A673 (cell line): ENCODE measurements at regions not wholly inside any gene's neighbourhood (a gene's known extent, or its start where the extent isn't known, plus 50 kb on each side); places are given as distances from the start of the nearest gene placed in this dataset.

Experiments
- BruUV-seq: library from RNA; stranded (reverse); fragments of 400-500 nt; replicated peaks from 2 replicates; lab custom pipeline; 2021; lab: Mats Ljungman, UMichigan
- CTCF ChIA-PET: fragments of 300-600 bp; sonication (Branson Sonifier 250); formaldehyde crosslinking; loops from one replicate; lab custom pipeline; 2022; ENCODE audit warnings: antibody characterized with exemption; lab: Charles Lee
- POLR2A ChIA-PET: fragments of 300-600 bp; sonication (Branson Sonifier 250); formaldehyde crosslinking; loops from one replicate; lab custom pipeline; 2022; ENCODE audit warnings: antibody characterized with exemption; ENCODE audit not compliant: low non-redundant PET; lab: Charles Lee
- DNase-seq: peaks from one replicate; pipeline ENCODE4 v3.0.0-alpha.2; 2015; ENCODE audit warnings: low spot score
- H3K27ac ChIP-seq: fragments of 200-600 bp; sonication (generic); 2 replicates; pipeline ENCODE4 v1.5.1; 2016; ENCODE audit warnings: mixed run types, low read depth, mild to moderate bottlenecking, mixed read lengths, antibody characterized with exemption, low read length; ENCODE audit not compliant: poor library complexity, severe bottlenecking
- H3K27me3 ChIP-seq: fragments of 200-600 bp; sonication (generic); replicated peaks from 2 replicates; pipeline ENCODE4 v1.6.1; 2017; ENCODE audit warnings: mixed run types, low read depth, mild to moderate bottlenecking, mixed read lengths, antibody characterized with exemption, low read length; ENCODE audit not compliant: insufficient read depth, poor library complexity
- H3K36me3 ChIP-seq: fragments of 200-600 bp; sonication (generic); 2 replicates; pipeline ENCODE4 v1.6.1; 2016; ENCODE audit warnings: mixed run types, mild to moderate bottlenecking, mixed read lengths, antibody characterized with exemption, low read length; ENCODE audit not compliant: insufficient read depth, poor library complexity, severe bottlenecking
- H3K4me1 ChIP-seq: fragments of 200-600 bp; sonication (generic); 2 replicates; pipeline ENCODE4 v1.6.1; 2017; ENCODE audit warnings: mixed run types, mild to moderate bottlenecking, mixed read lengths, antibody characterized with exemption, low read length; ENCODE audit not compliant: insufficient read depth, poor library complexity, severe bottlenecking
- H3K4me3 ChIP-seq: fragments of 200-600 bp; sonication (generic); 2 replicates; pipeline ENCODE4 v1.5.1; 2016; ENCODE audit warnings: low read depth, mixed run types, mild to moderate bottlenecking, mixed read lengths, low read length; ENCODE audit not compliant: poor library complexity, severe bottlenecking
- H3K9me3 ChIP-seq: fragments of 200-600 bp; sonication (generic); 2 replicates; pipeline ENCODE4 v1.6.1; 2016; ENCODE audit warnings: mixed run types, low read depth, mild to moderate bottlenecking, mixed read lengths, antibody characterized with exemption, low read length; ENCODE audit not compliant: poor library complexity, severe bottlenecking
- EZH2 ChIP-seq: fragments of 200-600 bp; sonication (generic); IDR thresholded peaks from 2 replicates; pipeline ENCODE4 v1.6.1; 2017; ENCODE audit warnings: borderline replicate concordance, low read depth, mild to moderate bottlenecking, mixed read lengths, antibody characterized with exemption, low read length; ENCODE audit not compliant: poor library complexity, severe bottlenecking
- intact Hi-C: fragments of 100-400 bp; cut with micrococcal nuclease; formaldehyde crosslinking; loops from one replicate; pipeline ENCODE4 v1.10.0; 2022; ENCODE audit not compliant: unreplicated experiment
- TF ChIP-seq, protein P1 (sequence below): fragments of 300-800, 200-600 bp; sonication (generic); conservative IDR thresholded peaks from 2 replicates; pipeline ENCODE4 v1.5.1; 2017; ENCODE audit warnings: low read depth, mild to moderate bottlenecking, antibody characterized with exemption, low read length, moderate library complexity, mixed read lengths

DNA sequence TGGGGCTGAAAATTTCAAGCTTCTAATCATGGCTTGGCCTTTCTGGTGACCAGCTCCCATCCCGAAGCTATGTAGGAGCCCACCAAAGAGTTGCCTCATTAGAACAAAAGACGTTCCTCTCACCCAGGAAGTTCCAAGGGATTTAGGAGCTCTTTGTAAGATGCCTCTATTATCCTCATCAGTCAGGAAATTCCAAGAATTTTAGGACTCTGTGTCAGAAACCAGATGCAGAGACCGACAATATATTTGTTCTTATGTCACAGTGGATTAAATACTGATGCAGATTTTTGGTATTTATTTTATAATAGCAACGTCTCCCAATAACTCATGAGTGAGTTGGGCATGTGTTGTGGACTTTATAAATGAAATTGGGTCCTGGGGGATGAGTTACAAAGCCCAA, 91.8 kb upstream of the SKOR2 start:
- ChIA-PET CTCF (no interaction called here), POLR2A (no interaction called here)
- Histone ChIP-seq H3K4me3 (no peak overlapping the region), H3K9me3 (no peaks in the 10 kb centered on the region), H3K27ac (no peak overlapping the region), H3K36me3 (no peaks in the 10 kb centered on the region), H3K27me3 (peaks cover 21% of the 10 kb centered on the region), H3K4me1 (no peaks in the 10 kb centered on the region)
- no TSS peak for BruUV-seq
- TF ChIP-seq, protein P1, sequence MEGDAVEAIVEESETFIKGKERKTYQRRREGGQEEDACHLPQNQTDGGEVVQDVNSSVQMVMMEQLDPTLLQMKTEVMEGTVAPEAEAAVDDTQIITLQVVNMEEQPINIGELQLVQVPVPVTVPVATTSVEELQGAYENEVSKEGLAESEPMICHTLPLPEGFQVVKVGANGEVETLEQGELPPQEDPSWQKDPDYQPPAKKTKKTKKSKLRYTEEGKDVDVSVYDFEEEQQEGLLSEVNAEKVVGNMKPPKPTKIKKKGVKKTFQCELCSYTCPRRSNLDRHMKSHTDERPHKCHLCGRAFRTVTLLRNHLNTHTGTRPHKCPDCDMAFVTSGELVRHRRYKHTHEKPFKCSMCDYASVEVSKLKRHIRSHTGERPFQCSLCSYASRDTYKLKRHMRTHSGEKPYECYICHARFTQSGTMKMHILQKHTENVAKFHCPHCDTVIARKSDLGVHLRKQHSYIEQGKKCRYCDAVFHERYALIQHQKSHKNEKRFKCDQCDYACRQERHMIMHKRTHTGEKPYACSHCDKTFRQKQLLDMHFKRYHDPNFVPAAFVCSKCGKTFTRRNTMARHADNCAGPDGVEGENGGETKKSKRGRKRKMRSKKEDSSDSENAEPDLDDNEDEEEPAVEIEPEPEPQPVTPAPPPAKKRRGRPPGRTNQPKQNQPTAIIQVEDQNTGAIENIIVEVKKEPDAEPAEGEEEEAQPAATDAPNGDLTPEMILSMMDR, result no peak
- TF ChIP-seq EZH2, result no peak
- intact Hi-C loops, result no loop called here
- DNase-seq, result peak; percentile 13

DNA sequence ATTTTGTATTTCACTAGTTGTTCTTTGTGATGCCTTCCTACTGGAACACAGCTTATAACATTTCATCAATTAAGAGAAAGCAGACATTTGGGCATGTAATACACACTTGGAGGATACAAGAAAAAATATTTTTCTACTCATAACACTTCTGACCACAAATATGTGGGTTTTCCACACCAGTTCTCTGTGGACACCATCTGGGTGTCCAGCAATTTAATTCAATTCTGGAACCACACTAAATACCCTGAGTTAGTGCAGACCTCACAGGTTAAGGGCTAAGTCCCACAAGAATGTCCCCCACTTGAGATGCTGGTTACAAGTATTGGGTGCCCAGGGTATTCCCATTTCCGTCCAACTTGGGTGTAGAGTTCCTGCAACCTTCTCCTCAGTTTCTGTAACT, 91.1 kb upstream of the SKOR2 start:
- Histone ChIP-seq H3K4me3 (no peak overlapping the region), H3K9me3 (no peaks in the 10 kb centered on the region), H3K4me1 (no peaks in the 10 kb centered on the region), H3K27ac (no peak overlapping the region), H3K36me3 (no peaks in the 10 kb centered on the region), H3K27me3 (peaks cover 22% of the 10 kb centered on the region)
- BruUV-seq, result no TSS peak
- CTCF ChIA-PET, result no interaction called here
- intact Hi-C loops, result no loop called here
- no peak for DNase-seq
- POLR2A ChIA-PET, result interaction anchor here (0.6 kb wide), 1 partner anchor 374 kb away, joined by 5 read pairs; no protein-coding TSS in a partner anchor
- TF ChIP-seq EZH2, result no peak
- TF ChIP-seq, protein P1, result no peak

DNA sequence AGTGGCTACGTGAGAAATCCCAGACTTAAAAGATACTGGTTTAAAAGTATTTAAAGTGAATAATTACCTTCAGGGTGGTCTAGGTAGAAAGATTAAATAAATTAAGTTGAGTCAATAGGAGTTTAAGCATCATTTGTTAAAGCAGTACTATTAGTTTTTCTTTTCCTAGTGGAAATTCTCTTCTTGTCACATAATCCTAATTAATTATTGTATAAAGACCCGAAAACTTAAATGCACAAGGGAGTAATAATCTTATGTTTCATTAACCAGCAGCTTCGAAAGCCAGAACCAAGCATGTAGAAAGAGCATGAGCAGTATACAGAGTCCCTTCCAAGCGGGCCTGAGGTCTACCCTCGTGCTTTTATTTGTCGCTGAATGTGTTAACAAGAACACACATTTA, 90.2 kb upstream of the SKOR2 start:
- intact Hi-C loops, result no loop called here
- Histone ChIP-seq H3K27ac (no peak overlapping the region), H3K36me3 (no peaks in the 10 kb centered on the region), H3K9me3 (no peaks in the 10 kb centered on the region), H3K4me3 (no peak overlapping the region), H3K4me1 (no peaks in the 10 kb centered on the region), H3K27me3 (peaks cover 27% of the 10 kb centered on the region)
- no TSS peak for BruUV-seq
- CTCF ChIA-PET, result no interaction called here
- no peak for DNase-seq
- POLR2A ChIA-PET, result no interaction called here
- TF ChIP-seq, protein P1, result no peak
- TF ChIP-seq EZH2, result no peak
